ENCODE measurements at regions not wholly inside any gene's neighbourhood (a gene's known extent, or its start where the extent isn't known, plus 50 kb on each side); places are given as distances from the start of the nearest gene placed in this dataset.
"Not testable (repeated sequence)": the region's sequence is repeated elsewhere in the genome, so short reads cannot be mapped to it uniquely, and the experiment has no call there.

DNA sequence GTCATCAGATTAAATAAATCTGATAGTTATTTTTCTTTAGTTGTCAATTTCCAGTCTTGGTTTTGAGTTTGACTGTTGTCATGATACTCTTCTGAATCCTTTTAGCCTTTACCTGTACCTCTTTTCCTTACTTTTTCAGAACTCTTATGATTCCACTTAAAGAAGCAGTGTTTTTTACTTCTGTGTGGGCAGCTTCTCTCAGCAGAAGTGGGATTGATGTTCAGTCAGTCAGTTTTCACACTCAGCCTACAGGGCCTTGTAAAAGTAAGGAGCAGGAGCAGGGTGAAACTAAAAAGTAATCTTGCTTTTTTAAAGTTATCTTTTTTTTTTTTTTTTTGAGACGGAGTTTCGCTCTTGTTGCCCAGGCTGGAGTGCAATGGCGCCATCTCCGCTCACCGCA, 75.1 kb downstream of the HAUS1 start:
- peaks cover 41% of the 10 kb centered on the region for H3K36me3 Mint-ChIP-seq (ENCODE audit: low read depth)
- POLR2A ChIA-PET, result no interaction called here
- H3K4me3 Mint-ChIP-seq, result no peak overlapping the region
- ATAC-seq (no peak), DNase-seq (no peak)
- H3K4me1 Mint-ChIP-seq (ENCODE audit: low read depth), result peaks cover 66% of the 10 kb centered on the region
- no peak overlapping the region for H3K27ac Mint-ChIP-seq
- no peaks in the 10 kb centered on the region for H3K27me3 Mint-ChIP-seq (ENCODE audit: low read depth)
- no peaks in the 10 kb centered on the region for H3K9me3 Mint-ChIP-seq (ENCODE audit: insufficient read depth)
- CTCF ChIA-PET, result no interaction called here

DNA sequence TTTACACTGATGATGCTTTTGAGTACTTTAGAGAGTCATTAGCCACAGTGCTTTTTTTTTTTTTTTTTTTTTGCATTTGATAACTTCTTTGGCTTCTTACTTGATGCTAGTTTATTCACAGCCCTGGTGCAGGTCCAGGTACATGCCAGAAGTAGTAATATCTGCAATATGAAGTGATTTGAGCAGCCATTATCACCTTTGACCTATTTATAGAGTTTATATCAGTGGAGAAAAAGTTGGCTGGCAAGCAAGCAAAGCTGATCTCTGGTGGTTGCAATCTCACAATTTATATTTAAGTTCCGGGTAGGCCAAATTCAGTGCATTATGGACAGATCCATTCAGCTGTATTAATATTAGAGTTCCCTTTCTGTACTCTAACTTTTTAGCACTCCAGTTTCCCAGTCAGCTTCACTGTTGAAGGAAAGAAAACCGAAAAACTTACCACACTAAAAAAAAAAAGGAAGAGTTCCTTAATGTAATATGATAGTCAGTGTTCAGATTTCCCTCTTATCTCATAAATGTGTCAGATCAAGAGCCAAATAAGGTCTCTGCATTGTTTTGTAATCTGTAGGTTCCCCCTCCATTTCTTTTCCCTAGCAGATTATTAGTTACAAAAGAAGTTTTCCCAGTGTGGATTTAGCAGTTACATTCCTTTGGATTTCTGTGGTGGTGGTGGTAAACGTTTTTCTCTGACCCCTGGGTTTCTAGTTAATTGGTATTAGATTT, 78.6 kb downstream of the HAUS1 start:
- DNase-seq (no peak), ATAC-seq (no peak)
- POLR2A ChIA-PET, result interaction anchor here (0.7 to 2.3 kb wide), 2 partner anchors 9 to 19 kb away, joined by 3 to 10 read pairs; a partner anchor contains a TSS
- Mint-ChIP-seq H3K36me3 (ENCODE audit: low read depth) (peaks cover 27% of the 10 kb centered on the region), H3K27me3 (ENCODE audit: low read depth) (no peaks in the 10 kb centered on the region), H3K27ac (no peak overlapping the region), H3K4me3 (no peak overlapping the region), H3K9me3 (ENCODE audit: insufficient read depth) (no peaks in the 10 kb centered on the region), H3K4me1 (ENCODE audit: low read depth) (peaks cover 56% of the 10 kb centered on the region)
- CTCF ChIA-PET, result interaction anchor here (0.6 to 4.7 kb wide), 6 partner anchors 9 to 98 kb away, joined by 3 to 47 read pairs (median 4); a partner anchor contains a TSS

DNA sequence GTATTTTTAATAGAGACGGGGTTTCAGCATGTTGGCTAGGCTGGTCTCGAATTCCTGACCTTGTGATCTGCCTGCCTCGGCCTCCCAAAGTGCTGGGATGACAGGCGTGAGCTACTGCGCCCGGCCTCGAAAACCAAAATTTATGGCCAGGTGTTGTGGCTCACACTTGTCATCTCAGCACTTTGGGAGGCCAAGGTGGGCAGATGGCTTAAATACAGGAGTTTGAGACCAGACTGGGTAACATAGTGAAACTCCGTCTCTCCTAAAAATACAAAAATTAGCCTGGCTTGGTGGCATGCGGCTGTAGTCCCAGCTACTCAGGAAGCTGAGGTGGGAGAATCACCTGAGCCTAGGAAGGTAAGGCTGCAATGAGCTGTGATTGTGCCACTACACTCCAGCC, 80.1 kb downstream of the HAUS1 start:
- not testable (repeated sequence) for H3K9me3 Mint-ChIP-seq (ENCODE audit: insufficient read depth); ATAC-seq; H3K27ac Mint-ChIP-seq; DNase-seq; H3K27me3 Mint-ChIP-seq (ENCODE audit: low read depth); H3K4me3 Mint-ChIP-seq
- H3K4me1 Mint-ChIP-seq (ENCODE audit: low read depth), result peaks cover 49% of the 10 kb centered on the region
- CTCF ChIA-PET, result interaction anchor here (1.8 to 4.7 kb wide), 2 partner anchors 11 to 36 kb away, joined by 4 to 47 read pairs; a partner anchor contains a TSS
- H3K36me3 Mint-ChIP-seq (ENCODE audit: low read depth), result peaks cover 22% of the 10 kb centered on the region
- POLR2A ChIA-PET, result interaction anchor here (2.3 kb wide), 1 partner anchor 10 kb away, joined by 10 read pairs; a partner anchor contains a TSS

DNA sequence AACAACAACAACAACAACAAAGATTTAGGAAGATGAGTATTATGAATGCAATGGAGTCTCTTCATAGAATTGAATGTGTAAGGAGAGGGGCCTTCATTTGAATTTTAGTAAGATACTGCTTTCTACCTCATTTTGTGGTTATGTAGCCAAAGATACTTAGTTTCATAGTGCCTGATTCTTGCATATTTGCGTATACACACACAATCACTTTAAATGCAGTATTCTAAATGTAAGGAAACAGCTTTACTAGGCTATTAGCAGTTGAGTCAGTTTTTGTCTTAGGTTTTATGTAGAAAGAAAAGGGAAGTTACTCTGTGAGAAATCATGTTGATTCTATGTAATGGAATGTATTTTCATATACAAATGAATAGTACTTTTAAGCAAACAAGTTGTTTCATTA, 80.5 kb downstream of the HAUS1 start:
- no peak overlapping the region for H3K27ac Mint-ChIP-seq
- CTCF ChIA-PET, result interaction anchor here (1.5 to 4.7 kb wide), 3 partner anchors 12 to 37 kb away, joined by 4 to 47 read pairs (median 4); a partner anchor contains a TSS

DNA sequence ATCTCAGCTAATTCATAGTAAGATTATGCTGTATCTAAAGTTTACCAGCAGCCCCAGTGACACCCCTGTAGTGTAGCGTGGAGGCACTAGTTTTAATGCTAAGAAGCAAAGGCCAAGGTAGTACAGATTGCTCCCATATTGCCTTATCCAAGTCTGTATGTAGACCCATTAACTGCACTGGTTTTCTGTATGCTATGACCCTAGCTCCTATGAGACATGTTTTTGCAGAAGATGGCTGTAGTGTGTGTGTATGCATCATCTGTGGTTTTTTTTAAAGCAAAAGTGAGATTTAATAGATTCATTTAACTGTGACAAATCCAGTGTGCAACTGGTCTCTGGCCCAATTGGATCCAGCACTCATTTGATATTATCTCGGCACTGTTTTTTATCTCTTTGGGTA, 86.5 kb downstream of the HAUS1 start:
- ChIA-PET POLR2A (interaction anchor here (1.0 kb wide), 1 partner anchor 17 kb away, joined by 3 read pairs; no protein-coding TSS in a partner anchor), CTCF (interaction anchor here (1.4 kb wide), 1 partner anchor 17 kb away, joined by 9 read pairs; a partner anchor contains a TSS)
- H3K27ac Mint-ChIP-seq, result peak overlapping the region; percentile 33
- no peaks in the 10 kb centered on the region for H3K27me3 Mint-ChIP-seq (ENCODE audit: low read depth)
- ATAC-seq (no peak), DNase-seq (no peak)
- H3K36me3 Mint-ChIP-seq (ENCODE audit: low read depth), result peaks cover 15% of the 10 kb centered on the region
- H3K4me1 Mint-ChIP-seq (ENCODE audit: low read depth), result peaks cover 17% of the 10 kb centered on the region
- H3K4me3 Mint-ChIP-seq, result no peak overlapping the region
- no peaks in the 10 kb centered on the region for H3K9me3 Mint-ChIP-seq (ENCODE audit: insufficient read depth)

More for the DNA sequence above, 80.5 kb downstream of the HAUS1 start:
- Mint-ChIP-seq H3K4me3 (no peak overlapping the region), H3K36me3 (ENCODE audit: low read depth) (peaks cover 19% of the 10 kb centered on the region), H3K4me1 (ENCODE audit: low read depth) (peaks cover 51% of the 10 kb centered on the region), H3K27me3 (ENCODE audit: low read depth) (no peaks in the 10 kb centered on the region), H3K9me3 (ENCODE audit: insufficient read depth) (no peaks in the 10 kb centered on the region)
- ATAC-seq (no peak), DNase-seq (no peak)
- POLR2A ChIA-PET, result no interaction called here

DNA sequence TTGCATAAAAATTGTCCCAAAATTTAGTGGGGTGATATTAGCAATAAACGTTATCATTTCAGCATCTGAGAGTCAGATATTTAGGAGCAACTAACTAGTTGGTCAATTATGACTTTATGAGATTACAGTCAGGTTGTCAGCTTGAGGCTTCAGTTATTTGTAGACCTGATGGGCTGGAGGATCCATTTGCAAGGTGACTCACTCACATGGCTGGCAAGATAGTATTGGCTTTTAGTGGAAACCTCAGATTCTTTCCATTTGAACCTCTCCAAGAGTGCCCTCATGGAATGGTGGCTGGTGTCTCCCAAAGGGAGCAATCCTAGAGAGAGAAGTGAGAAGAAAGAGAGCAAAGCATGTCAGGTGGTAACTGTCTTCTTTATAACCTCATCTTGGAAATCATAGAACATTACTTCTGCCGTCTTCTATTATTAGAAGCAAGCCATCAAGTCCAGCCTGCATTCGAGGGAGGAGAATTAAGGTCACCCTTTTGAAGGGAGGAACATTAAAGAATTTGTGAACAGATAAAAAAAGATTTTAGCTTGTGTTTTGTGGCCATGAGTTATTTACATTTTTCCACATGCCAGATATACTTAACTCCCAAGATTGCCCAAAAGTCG, 92.5 kb downstream of the HAUS1 start:
- Mint-ChIP-seq H3K9me3 (ENCODE audit: insufficient read depth) (no peaks in the 10 kb centered on the region), H3K4me1 (ENCODE audit: low read depth) (peaks cover 31% of the 10 kb centered on the region), H3K27me3 (ENCODE audit: low read depth) (no peaks in the 10 kb centered on the region), H3K36me3 (ENCODE audit: low read depth) (peaks cover 36% of the 10 kb centered on the region), H3K27ac (no peak overlapping the region), H3K4me3 (no peak overlapping the region)
- ATAC-seq, result no peak
- CTCF ChIA-PET, result interaction anchor here (0.9 to 6.6 kb wide), 3 partner anchors 14 to 461 kb away, joined by 3 to 41 read pairs (median 4); a partner anchor contains a TSS
- POLR2A ChIA-PET, result no interaction called here
- no peak for DNase-seq

DNA sequence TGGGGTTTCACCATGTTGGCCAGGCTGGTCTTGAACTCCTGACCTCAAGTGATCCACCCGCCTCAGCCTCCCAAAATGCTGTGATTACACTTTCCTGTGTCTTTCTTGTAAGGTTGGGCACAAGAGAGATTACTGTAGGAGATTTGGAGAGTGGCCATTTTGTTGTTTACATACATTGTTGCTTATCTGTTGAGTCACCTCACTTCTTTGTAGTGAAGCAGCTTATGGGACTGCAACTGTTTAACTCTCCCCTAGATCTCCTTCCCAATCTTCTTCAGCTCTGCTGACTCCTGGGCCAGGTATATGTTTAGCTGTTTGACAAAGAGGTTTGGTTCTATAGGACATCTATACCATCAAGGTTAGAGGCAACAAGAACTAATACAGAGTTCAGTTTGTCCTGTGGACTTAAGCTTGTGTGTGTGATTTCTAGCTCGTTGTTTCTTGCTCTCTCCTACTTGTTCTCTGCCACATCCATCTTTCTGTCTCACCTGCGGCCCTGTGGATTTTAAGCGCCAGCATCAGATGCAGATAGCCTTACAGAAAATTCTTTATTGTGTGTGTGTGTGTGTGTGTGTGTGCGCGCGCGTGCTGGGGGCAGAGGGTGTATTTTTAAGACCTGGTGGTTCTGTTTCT, 95.4 kb downstream of the HAUS1 start:
- Mint-ChIP-seq H3K4me3 (no peak overlapping the region), H3K36me3 (ENCODE audit: low read depth) (peaks cover 43% of the 10 kb centered on the region), H3K9me3 (ENCODE audit: insufficient read depth) (no peaks in the 10 kb centered on the region), H3K4me1 (ENCODE audit: low read depth) (peaks cover 51% of the 10 kb centered on the region), H3K27ac (no peak overlapping the region), H3K27me3 (ENCODE audit: low read depth) (no peaks in the 10 kb centered on the region)
- ChIA-PET CTCF (interaction anchor here (0.7 to 6.6 kb wide), 6 partner anchors 9 to 26 kb away, joined by 3 to 41 read pairs (median 4); a partner anchor contains a TSS), POLR2A (interaction anchor here (1.0 kb wide), 1 partner anchor 26 kb away, joined by 6 read pairs; a partner anchor contains a TSS)
- ATAC-seq, result peak; percentile 47
- no peak for DNase-seq

DNA sequence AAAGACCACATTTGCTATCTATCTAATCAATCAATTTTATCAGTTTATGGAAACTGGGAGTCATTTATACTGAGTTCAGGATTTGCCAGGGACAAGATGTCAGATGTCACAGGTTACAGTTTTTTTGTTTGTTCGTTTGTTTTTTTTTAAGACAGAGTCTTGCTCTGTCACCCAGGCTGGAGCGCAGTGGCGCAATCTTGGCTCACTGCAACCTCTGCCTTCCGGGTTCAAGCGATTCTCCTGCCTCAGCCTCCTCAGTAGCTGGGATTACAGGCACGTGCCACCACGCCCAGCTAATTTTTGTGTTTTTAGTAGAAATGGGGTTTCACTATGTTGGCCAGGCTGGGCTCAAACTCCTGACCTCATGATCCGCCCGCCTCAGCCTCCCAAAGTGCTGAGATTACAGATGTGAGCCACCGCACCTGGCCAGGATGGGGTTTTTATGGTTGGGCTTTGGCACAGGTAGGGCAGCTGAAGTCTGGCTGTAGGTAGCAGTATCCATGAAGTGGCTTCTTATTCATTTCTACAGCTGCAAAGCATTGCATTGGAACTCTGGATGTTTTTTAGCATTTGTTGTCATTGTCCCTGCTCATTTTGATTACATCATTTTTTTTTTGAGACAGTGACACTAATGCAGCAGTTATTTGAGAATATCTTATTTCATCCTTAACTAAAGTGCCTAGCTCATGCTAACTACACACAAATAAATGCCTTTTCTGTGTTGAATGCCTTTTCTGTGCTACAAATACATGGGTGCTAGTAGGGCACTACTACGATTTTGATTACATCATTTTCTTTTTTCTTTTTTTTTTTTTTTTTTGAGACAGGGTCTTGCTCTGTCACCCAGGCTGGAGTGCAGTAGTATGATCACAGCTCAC, 96.2 kb downstream of the HAUS1 start:
- DNase-seq; H3K27ac Mint-ChIP-seq; H3K27me3 Mint-ChIP-seq (ENCODE audit: low read depth); H3K4me3 Mint-ChIP-seq; ATAC-seq; H3K9me3 Mint-ChIP-seq (ENCODE audit: insufficient read depth): not testable (repeated sequence)
- ChIA-PET POLR2A (interaction anchor here (0.7 to 1.0 kb wide), 2 partner anchors 27 to 40 kb away, joined by 3 to 6 read pairs; a partner anchor contains a TSS), CTCF (interaction anchor here (0.7 to 6.6 kb wide), 5 partner anchors 8 to 26 kb away, joined by 3 to 41 read pairs (median 4); a partner anchor contains a TSS)
- H3K36me3 Mint-ChIP-seq (ENCODE audit: low read depth), result peaks cover 43% of the 10 kb centered on the region
- peaks cover 58% of the 10 kb centered on the region for H3K4me1 Mint-ChIP-seq (ENCODE audit: low read depth)

DNA sequence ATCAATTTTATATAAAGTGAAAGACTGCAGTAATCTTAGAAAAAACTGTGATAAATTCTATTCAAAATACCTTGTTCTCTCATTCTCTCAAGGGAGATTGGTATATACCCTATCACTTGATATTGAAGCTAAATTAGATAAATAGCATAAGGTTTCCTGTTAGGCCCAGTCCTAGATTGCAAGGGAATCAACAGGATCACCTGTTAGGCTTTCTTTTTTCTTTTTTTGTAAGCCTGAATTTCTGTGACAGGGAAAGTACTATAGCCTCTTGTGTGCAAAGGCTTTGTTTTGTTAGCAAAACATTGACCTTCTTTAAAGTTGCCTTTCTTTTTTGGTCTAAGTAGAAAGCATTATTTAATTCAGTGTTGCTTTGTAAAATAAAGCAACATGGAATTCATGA, 100.0 kb downstream of the HAUS1 start:
- Mint-ChIP-seq H3K9me3 (ENCODE audit: insufficient read depth) (no peaks in the 10 kb centered on the region), H3K36me3 (ENCODE audit: low read depth) (peaks cover 43% of the 10 kb centered on the region), H3K4me1 (ENCODE audit: low read depth) (peaks cover 76% of the 10 kb centered on the region), H3K4me3 (no peak overlapping the region), H3K27ac (no peak overlapping the region), H3K27me3 (ENCODE audit: low read depth) (no peaks in the 10 kb centered on the region)
- no peak for DNase-seq
- CTCF ChIA-PET, result interaction anchor here (0.7 to 12.1 kb wide), 2 partner anchors 8 to 29 kb away, joined by 3 to 135 read pairs; a partner anchor contains a TSS
- POLR2A ChIA-PET, result no interaction called here
- no peak for ATAC-seq

DNA sequence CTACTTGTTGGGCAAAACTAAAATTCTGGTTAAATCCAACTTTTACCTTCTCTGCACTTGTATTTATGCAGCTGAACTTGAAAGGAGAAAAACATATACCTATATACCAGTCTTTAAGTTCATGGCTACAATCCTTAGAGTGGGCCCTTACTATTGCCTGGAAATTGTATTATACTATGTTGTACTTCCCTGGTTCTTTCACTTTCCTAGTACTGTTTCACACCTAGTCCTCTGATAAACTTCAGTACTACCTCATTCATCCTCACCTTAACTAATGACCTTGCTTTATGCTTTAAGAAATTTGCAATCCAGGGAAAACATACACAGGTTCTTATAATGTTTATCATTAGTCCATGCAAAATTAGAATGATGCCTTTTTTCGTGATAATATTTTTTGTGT, 103.8 kb downstream of the HAUS1 start:
- Mint-ChIP-seq H3K36me3 (ENCODE audit: low read depth) (peaks cover 35% of the 10 kb centered on the region), H3K4me3 (no peak overlapping the region), H3K27me3 (ENCODE audit: low read depth) (no peaks in the 10 kb centered on the region), H3K27ac (no peak overlapping the region), H3K9me3 (ENCODE audit: insufficient read depth) (no peaks in the 10 kb centered on the region), H3K4me1 (ENCODE audit: low read depth) (peaks cover 80% of the 10 kb centered on the region)
- ChIA-PET CTCF (interaction anchor here (1.0 to 12.1 kb wide), 2 partner anchors 8 to 33 kb away, joined by 5 to 135 read pairs; a partner anchor contains a TSS), POLR2A (no interaction called here)
- no peak for DNase-seq
- ATAC-seq, result no peak

DNA sequence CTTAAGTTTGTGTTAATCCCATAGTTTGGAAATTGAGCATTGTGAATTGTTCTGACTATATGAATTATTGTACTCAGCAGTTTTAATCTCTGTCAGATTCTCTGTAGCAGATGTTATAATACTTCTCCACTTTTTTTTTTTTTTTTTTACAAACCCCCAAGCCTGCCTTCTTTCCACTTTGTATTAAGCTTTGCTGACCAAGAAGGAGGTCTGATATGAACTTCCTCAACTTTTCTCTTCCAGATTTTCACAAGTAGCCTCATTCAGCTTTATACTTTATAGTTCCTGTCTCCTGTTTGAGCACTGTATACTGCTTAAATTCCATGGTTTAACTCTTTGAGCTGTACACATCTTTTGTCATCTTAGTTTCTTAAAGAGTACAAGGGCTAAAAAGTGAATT, 105.0 kb downstream of the HAUS1 start:
- Mint-ChIP-seq H3K36me3 (ENCODE audit: low read depth) (peaks cover 30% of the 10 kb centered on the region), H3K27me3 (ENCODE audit: low read depth) (no peaks in the 10 kb centered on the region), H3K4me1 (ENCODE audit: low read depth) (peaks cover 77% of the 10 kb centered on the region), H3K27ac (no peak overlapping the region), H3K4me3 (no peak overlapping the region), H3K9me3 (ENCODE audit: insufficient read depth) (no peaks in the 10 kb centered on the region)
- no peak for DNase-seq
- CTCF ChIA-PET, result interaction anchor here (1.1 to 12.1 kb wide), 3 partner anchors 9 to 60 kb away, joined by 4 to 135 read pairs (median 4); a partner anchor contains a TSS
- POLR2A ChIA-PET, result interaction anchor here (1.2 kb wide), 2 partner anchors 36 to 41 kb away, joined by 3 read pairs; a partner anchor contains a TSS
- no peak for ATAC-seq

Measured in activated CD8-positive, alpha-beta T cell treated with anti-CD3 and anti-CD28 coated beads, Interleukin-2, amount 10 ng/mL, durations not matched to agents 7 days and 5 days (primary cell).